GM23338 (cell line): ENCODE measurements at regions not wholly inside any gene's neighbourhood (a gene's known extent, or its start where the extent isn't known, plus 50 kb on each side); places are given as distances from the start of the nearest gene placed in this dataset.

Source experiments
- CREB1 ChIP-seq: fragments of 250-450 bp; sonication (Bioruptor Pico); IDR thresholded peaks from 2 replicates; pipeline ENCODE4 v1.5.0; 2020; ENCODE audit warnings: low read depth, mild to moderate bottlenecking, moderate library complexity
- EZH2 ChIP-seq: fragments of 200-600 bp; sonication (generic); IDR thresholded peaks from one replicate; pipeline ENCODE4 v1.8.0; 2017; ENCODE audit warnings: antibody characterized with exemption, mild to moderate bottlenecking, low read depth; ENCODE audit not compliant: unreplicated experiment
- EZH2phosphoT487 ChIP-seq: fragments of 200-600 bp; sonication (generic); IDR thresholded peaks from one replicate; pipeline ENCODE4 v1.8.1; 2018; ENCODE audit warnings: antibody characterized with exemption; ENCODE audit not compliant: unreplicated experiment
- NANOG ChIP-seq: IDR thresholded peaks from 2 replicates; pipeline ENCODE4 v1.6.1; 2016; ENCODE audit warnings: antibody characterized with exemption, borderline replicate concordance
- POLR2AphosphoS5 ChIP-seq: IDR thresholded peaks from 2 replicates; pipeline ENCODE4 v1.6.1; 2016; ENCODE audit warnings: antibody characterized with exemption, low read depth
- REST ChIP-seq: IDR thresholded peaks from one replicate; pipeline ENCODE4 v1.6.1; 2018; ENCODE audit warnings: antibody characterized with exemption; ENCODE audit not compliant: unreplicated experiment
- ZNF114 ChIP-seq: fragments of 250-450 bp; sonication (Bioruptor Pico); IDR thresholded peaks from 2 replicates; pipeline ENCODE4 v1.5.0; 2020; ENCODE audit warnings: mild to moderate bottlenecking, moderate library complexity
- TF ChIP-seq, protein P1 (sequence below), 2 experiments: fragments of 200-600 bp in 1 of 2; sonication (generic) in 1 of 2; conservative IDR thresholded peaks; 2 replicates each; pipeline versions ENCODE4 v1.5.1 to v1.6.1; 2016 to 2017; ENCODE audit warnings: antibody characterized with exemption in 2 of 2, low read depth in 2 of 2, mild to moderate bottlenecking in 2 of 2, moderate library complexity in 1 of 2
- TF ChIP-seq, protein P2 (sequence below): IDR thresholded peaks from 2 replicates; pipeline ENCODE4 v1.6.1; 2016; ENCODE audit warnings: antibody characterized with exemption

DNA sequence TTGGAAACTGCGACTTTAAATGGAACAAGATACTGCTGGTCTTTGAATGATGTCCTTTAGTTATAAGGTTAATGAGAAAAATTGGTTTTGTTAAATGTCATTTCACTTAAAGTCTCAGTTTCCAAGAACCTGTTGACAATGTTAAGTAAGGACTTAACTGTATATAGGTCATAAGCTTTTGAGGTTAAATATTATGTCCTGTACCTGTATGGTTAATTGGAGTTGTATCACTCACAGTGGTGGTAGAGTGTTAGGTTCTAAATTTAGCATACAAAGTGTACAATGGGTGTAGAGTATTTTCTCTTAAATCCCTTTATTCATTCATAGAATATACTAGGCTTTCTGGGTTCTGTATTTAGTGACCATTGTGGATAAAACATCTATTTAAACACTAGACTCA is 110.2 kb downstream of the HAUS1 start:
- TF ChIP-seq, protein P1, sequence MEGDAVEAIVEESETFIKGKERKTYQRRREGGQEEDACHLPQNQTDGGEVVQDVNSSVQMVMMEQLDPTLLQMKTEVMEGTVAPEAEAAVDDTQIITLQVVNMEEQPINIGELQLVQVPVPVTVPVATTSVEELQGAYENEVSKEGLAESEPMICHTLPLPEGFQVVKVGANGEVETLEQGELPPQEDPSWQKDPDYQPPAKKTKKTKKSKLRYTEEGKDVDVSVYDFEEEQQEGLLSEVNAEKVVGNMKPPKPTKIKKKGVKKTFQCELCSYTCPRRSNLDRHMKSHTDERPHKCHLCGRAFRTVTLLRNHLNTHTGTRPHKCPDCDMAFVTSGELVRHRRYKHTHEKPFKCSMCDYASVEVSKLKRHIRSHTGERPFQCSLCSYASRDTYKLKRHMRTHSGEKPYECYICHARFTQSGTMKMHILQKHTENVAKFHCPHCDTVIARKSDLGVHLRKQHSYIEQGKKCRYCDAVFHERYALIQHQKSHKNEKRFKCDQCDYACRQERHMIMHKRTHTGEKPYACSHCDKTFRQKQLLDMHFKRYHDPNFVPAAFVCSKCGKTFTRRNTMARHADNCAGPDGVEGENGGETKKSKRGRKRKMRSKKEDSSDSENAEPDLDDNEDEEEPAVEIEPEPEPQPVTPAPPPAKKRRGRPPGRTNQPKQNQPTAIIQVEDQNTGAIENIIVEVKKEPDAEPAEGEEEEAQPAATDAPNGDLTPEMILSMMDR (conservative IDR thresholded peaks at IDR 0.05; ENCODE audit: low read depth in 2 of 2) = no peak
- no peak for TF ChIP-seq EZH2
- TF ChIP-seq POLR2AphosphoS5 = no peak
- no peak for TF ChIP-seq NANOG
- TF ChIP-seq, protein P2, sequence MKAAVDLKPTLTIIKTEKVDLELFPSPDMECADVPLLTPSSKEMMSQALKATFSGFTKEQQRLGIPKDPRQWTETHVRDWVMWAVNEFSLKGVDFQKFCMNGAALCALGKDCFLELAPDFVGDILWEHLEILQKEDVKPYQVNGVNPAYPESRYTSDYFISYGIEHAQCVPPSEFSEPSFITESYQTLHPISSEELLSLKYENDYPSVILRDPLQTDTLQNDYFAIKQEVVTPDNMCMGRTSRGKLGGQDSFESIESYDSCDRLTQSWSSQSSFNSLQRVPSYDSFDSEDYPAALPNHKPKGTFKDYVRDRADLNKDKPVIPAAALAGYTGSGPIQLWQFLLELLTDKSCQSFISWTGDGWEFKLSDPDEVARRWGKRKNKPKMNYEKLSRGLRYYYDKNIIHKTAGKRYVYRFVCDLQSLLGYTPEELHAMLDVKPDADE = no peak
- TF ChIP-seq REST = no peak
- no peak for TF ChIP-seq EZH2phosphoT487
- TF ChIP-seq ZNF114 = no peak
- TF ChIP-seq CREB1 = no peak
